ENCODE measurements at regions not wholly inside any gene's neighbourhood (a gene's known extent, or its start where the extent isn't known, plus 50 kb on each side); places are given as distances from the start of the nearest gene placed in this dataset.

GRCh38 chr1:177615251-177615650, 354.6 kb downstream of the SEC16B start:
- TF ChIP-seq EZH2 (IDR thresholded peaks at IDR 0.05; ENCODE audit: low read depth) (no peak), CTCF (conservative IDR thresholded peaks at IDR 0.05) (no peak)

Data from PC-9 (cell line).